K562 (cell line): ENCODE measurements at regions not wholly inside any gene's neighbourhood (a gene's known extent, or its start where the extent isn't known, plus 50 kb on each side); places are given as distances from the start of the nearest gene placed in this dataset.

Experiments used
- CTCF ChIP-seq, 3 experiments: IDR thresholded peaks in 2 of 3; conservative IDR thresholded peaks in 1 of 3; 2 replicates each; pipeline ENCODE4 v1.5.1; 2011 to 2012; ENCODE audit warnings: low read length in 3 of 3, mild to moderate bottlenecking in 3 of 3, control low read depth in 2 of 3, improper control_type of control experiment in 1 of 3, inconsistent platforms in 1 of 3, low read depth in 1 of 3, mixed read lengths in 1 of 3, moderate library complexity in 1 of 3; ENCODE audit not compliant: insufficient read depth in 2 of 3
- EP300 ChIP-seq: IDR thresholded peaks from 2 replicates; pipeline ENCODE4 v1.6.1; 2012; ENCODE audit warnings: low read length, improper control_type of control experiment
- HCFC1 ChIP-seq: IDR thresholded peaks from 2 replicates; pipeline ENCODE4 v1.6.1; 2012; ENCODE audit warnings: low read depth, low read length, improper control_type of control experiment
- JUNB ChIP-seq: fragments of 450-650 bp; formaldehyde crosslinking; conservative IDR thresholded peaks from 2 replicates; pipeline ENCODE4 v1.4.0; 2020; ENCODE audit warnings: mild to moderate bottlenecking
- POLR2AphosphoS5 ChIP-seq: IDR thresholded peaks from 2 replicates; pipeline ENCODE4 v1.6.1; 2011; ENCODE audit warnings: mild to moderate bottlenecking, low read depth, low read length, moderate library complexity; ENCODE audit not compliant: control insufficient read depth, insufficient read depth
- SREBF2 ChIP-seq: sonication (generic); formaldehyde crosslinking; IDR thresholded peaks from 2 replicates; pipeline ENCODE4 v1.4.0; 2020; ENCODE audit warnings: mild to moderate bottlenecking, missing genetic modification reagents
- ZNF639 ChIP-seq, 2 experiments: fragments of 200-800 bp in 1 of 2; sonication (Bioruptor generic) in 1 of 2; sonication (generic) in 1 of 2; formaldehyde crosslinking in 1 of 2; IDR thresholded peaks in 1 of 2; conservative IDR thresholded peaks in 1 of 2; 2 replicates each; pipeline versions ENCODE4 v1.5.0 to v1.6.1; 2016 to 2020; ENCODE audit warnings: missing compliant biosample characterization in 1 of 2, missing genetic modification characterization in 1 of 2, missing genetic modification reagents in 1 of 2

GRCh38 chr6:148112851-148113319 lies 229.8 kb upstream of the SASH1 start:
- TF ChIP-seq CTCF (IDR thresholded peaks at IDR 0.05 in 2 of 3, conservative IDR thresholded peaks at IDR 0.05 in 1 of 3; ENCODE audit: insufficient read depth in 2 of 3, low read depth in 1 of 3, low read length in 3 of 3), result no peak
- no peak for TF ChIP-seq ZNF639 (CRISPR knock-in tag; conservative IDR thresholded peaks at IDR 0.05 in 1 of 2, IDR thresholded peaks at IDR 0.05 in 1 of 2)
- no peak for TF ChIP-seq JUNB (CRISPR knock-in tag)
- no peak for TF ChIP-seq POLR2AphosphoS5
- TF ChIP-seq HCFC1, result no peak
- no peak for TF ChIP-seq SREBF2 (CRISPR knock-in tag)
- no peak for TF ChIP-seq EP300
